Nephron (organoid): ENCODE measurements at regions not wholly inside any gene's neighbourhood (a gene's known extent, or its start where the extent isn't known, plus 50 kb on each side); places are given as distances from the start of the nearest gene placed in this dataset.
A peak's percentile ranks its signal among the peaks of the same experiment; 100 is the strongest.

ENCODE experiments used
- H3K27ac Mint-ChIP-seq, 3 experiments: 2 replicates each; pipeline ENCODE4 v1.8.0; 2020; ENCODE audit warnings: mixed read lengths in 3 of 3, mild to moderate bottlenecking in 2 of 3, moderate library complexity in 1 of 3
- H3K27me3 Mint-ChIP-seq: 2 replicates; pipeline ENCODE4 v1.8.0; 2021; ENCODE audit warnings: low read depth, mild to moderate bottlenecking, moderate library complexity, mixed read lengths
- H3K36me3 Mint-ChIP-seq: 2 replicates; pipeline ENCODE4 v1.8.0; 2020; ENCODE audit warnings: low read depth, mixed read lengths
- H3K4me1 Mint-ChIP-seq: 2 replicates; pipeline ENCODE4 v1.8.0; 2020; ENCODE audit warnings: mixed read lengths
- H3K4me3 Mint-ChIP-seq, 3 experiments: 2 replicates each; pipeline ENCODE4 v1.8.0; 2020; ENCODE audit warnings: mild to moderate bottlenecking in 3 of 3, mixed read lengths in 3 of 3, moderate library complexity in 2 of 3
- H3K9me3 Mint-ChIP-seq: 2 replicates; pipeline ENCODE4 v1.8.0; 2020; ENCODE audit warnings: mixed read lengths
- CTCF ChIP-seq, 3 experiments: fragments of 200-600 bp; sonication (generic); IDR thresholded peaks; one replicate each; pipeline ENCODE4 v1.5.0; 2021; ENCODE audit warnings: antibody characterized with exemption in 3 of 3; ENCODE audit not compliant: unreplicated experiment in 3 of 3

- Mint-ChIP-seq H3K27ac (no peak overlapping the region), H3K4me1 (peaks cover 16% of the 10 kb centered on the region), H3K27me3 (no peaks in the 10 kb centered on the region), H3K36me3 (peaks cover 7% of the 10 kb centered on the region), H3K4me3 (no peak overlapping the region), H3K9me3 (no peaks in the 10 kb centered on the region)
- TF ChIP-seq CTCF (IDR thresholded peaks at IDR 0.05; ENCODE audit: unreplicated experiment in 3 of 3), result no peak
These were observed 354.6 kb upstream of the RARB start for GRCh38 chr3:25073423-25073822.

- Mint-ChIP-seq H3K36me3 (peaks cover 9% of the 10 kb centered on the region), H3K4me1 (peaks cover 12% of the 10 kb centered on the region), H3K9me3 (no peaks in the 10 kb centered on the region), H3K27ac (peak overlapping the region in 2 of 3 experiments; percentile 64 to 82), H3K4me3 (peak overlapping the region in 1 of 3 experiments; percentile 11), H3K27me3 (no peaks in the 10 kb centered on the region)
- TF ChIP-seq CTCF (IDR thresholded peaks at IDR 0.05; ENCODE audit: unreplicated experiment in 3 of 3), result no peak
These were observed 353.9 kb upstream of the RARB start for GRCh38 chr3:25074149-25074548.

- Mint-ChIP-seq H3K9me3 (peaks cover 4% of the 10 kb centered on the region), H3K4me1 (no peaks in the 10 kb centered on the region)
These were observed 347.6 kb upstream of the RARB start for GRCh38 chr3:25080461-25080860.

GRCh38 chr3:25084016-25084415 lies 344.0 kb upstream of the RARB start:
- Mint-ChIP-seq H3K36me3 (peaks cover 3% of the 10 kb centered on the region), H3K9me3 (peaks cover 6% of the 10 kb centered on the region), H3K4me1 (peaks cover 22% of the 10 kb centered on the region), H3K27me3 (no peaks in the 10 kb centered on the region), H3K27ac (peak overlapping the region in 2 of 3 experiments; percentile 16 to 39), H3K4me3 (no peak overlapping the region)
- no peak for TF ChIP-seq CTCF (IDR thresholded peaks at IDR 0.05; ENCODE audit: unreplicated experiment in 3 of 3)

More at GRCh38 chr3:25080461-25080860, 347.6 kb upstream of the RARB start:
- no peak for TF ChIP-seq CTCF (IDR thresholded peaks at IDR 0.05; ENCODE audit: unreplicated experiment in 3 of 3)
- H3K36me3 Mint-ChIP-seq, result peaks cover 3% of the 10 kb centered on the region
- H3K27me3 Mint-ChIP-seq, result no peaks in the 10 kb centered on the region
- no peak overlapping the region for H3K27ac Mint-ChIP-seq
- no peak overlapping the region for H3K4me3 Mint-ChIP-seq

GRCh38 chr3:25086721-25087120 lies 341.3 kb upstream of the RARB start:
- H3K9me3 Mint-ChIP-seq, result peaks cover 6% of the 10 kb centered on the region
- H3K4me3 Mint-ChIP-seq, result no peak overlapping the region
- TF ChIP-seq CTCF (IDR thresholded peaks at IDR 0.05; ENCODE audit: unreplicated experiment in 3 of 3), result no peak
- no peaks in the 10 kb centered on the region for H3K27me3 Mint-ChIP-seq
- peaks cover 43% of the 10 kb centered on the region for H3K4me1 Mint-ChIP-seq
- H3K36me3 Mint-ChIP-seq, result no peaks in the 10 kb centered on the region
- peak overlapping the region in 2 of 3 experiments; percentile 32 to 45 for H3K27ac Mint-ChIP-seq

- H3K9me3 Mint-ChIP-seq, result peaks cover 6% of the 10 kb centered on the region
- peak overlapping the region; percentile 31 to 86 (median 52) for H3K27ac Mint-ChIP-seq
- no peaks in the 10 kb centered on the region for H3K27me3 Mint-ChIP-seq
- H3K4me3 Mint-ChIP-seq, result peak overlapping the region; percentile 5 to 17 (median 6)
- peaks cover 52% of the 10 kb centered on the region for H3K4me1 Mint-ChIP-seq
- H3K36me3 Mint-ChIP-seq, result no peaks in the 10 kb centered on the region
- TF ChIP-seq CTCF (IDR thresholded peaks at IDR 0.05; ENCODE audit: unreplicated experiment in 3 of 3), result no peak
These were observed 339.8 kb upstream of the RARB start for GRCh38 chr3:25088284-25088683.
